ENCODE measurements at regions not wholly inside any gene's neighbourhood (a gene's known extent, or its start where the extent isn't known, plus 50 kb on each side); places are given as distances from the start of the nearest gene placed in this dataset.

DNA sequence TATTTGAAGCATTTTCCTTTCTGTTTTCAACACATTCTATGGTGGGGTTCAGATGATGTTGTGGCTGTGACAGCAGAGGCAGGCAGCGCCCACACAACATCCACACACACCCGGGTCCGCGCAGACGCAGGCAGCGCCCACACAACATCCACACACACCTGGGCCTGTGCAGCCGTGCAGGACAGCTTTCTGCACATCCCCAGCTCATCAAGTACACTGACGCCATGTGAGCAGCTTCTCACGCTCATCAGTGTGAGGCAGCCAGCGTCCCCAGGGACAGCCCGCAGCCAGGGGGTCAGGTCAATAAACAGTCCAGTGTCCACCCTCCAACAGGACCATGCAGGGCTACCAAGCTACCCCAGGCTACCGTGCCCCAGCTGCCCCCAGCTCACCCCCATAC is 272.8 kb upstream of the TCERG1L start:
- Mint-ChIP-seq H3K9me3 (ENCODE audit: unreplicated experiment) (peaks cover 35% of the 10 kb centered on the region), H3K27ac (ENCODE audit: unreplicated experiment) (no peak overlapping the region), H3K4me1 (ENCODE audit: unreplicated experiment) (no peaks in the 10 kb centered on the region), H3K36me3 (ENCODE audit: unreplicated experiment) (no peaks in the 10 kb centered on the region), H3K4me3 (ENCODE audit: unreplicated experiment) (no peak overlapping the region), H3K27me3 (ENCODE audit: unreplicated experiment) (no peaks in the 10 kb centered on the region)
- TF ChIP-seq, protein P1, sequence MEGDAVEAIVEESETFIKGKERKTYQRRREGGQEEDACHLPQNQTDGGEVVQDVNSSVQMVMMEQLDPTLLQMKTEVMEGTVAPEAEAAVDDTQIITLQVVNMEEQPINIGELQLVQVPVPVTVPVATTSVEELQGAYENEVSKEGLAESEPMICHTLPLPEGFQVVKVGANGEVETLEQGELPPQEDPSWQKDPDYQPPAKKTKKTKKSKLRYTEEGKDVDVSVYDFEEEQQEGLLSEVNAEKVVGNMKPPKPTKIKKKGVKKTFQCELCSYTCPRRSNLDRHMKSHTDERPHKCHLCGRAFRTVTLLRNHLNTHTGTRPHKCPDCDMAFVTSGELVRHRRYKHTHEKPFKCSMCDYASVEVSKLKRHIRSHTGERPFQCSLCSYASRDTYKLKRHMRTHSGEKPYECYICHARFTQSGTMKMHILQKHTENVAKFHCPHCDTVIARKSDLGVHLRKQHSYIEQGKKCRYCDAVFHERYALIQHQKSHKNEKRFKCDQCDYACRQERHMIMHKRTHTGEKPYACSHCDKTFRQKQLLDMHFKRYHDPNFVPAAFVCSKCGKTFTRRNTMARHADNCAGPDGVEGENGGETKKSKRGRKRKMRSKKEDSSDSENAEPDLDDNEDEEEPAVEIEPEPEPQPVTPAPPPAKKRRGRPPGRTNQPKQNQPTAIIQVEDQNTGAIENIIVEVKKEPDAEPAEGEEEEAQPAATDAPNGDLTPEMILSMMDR (IDR thresholded peaks at IDR 0.05) = no peak
- no peak for DNase-seq (ENCODE audit: extremely low spot score, unreplicated experiment)

DNA sequence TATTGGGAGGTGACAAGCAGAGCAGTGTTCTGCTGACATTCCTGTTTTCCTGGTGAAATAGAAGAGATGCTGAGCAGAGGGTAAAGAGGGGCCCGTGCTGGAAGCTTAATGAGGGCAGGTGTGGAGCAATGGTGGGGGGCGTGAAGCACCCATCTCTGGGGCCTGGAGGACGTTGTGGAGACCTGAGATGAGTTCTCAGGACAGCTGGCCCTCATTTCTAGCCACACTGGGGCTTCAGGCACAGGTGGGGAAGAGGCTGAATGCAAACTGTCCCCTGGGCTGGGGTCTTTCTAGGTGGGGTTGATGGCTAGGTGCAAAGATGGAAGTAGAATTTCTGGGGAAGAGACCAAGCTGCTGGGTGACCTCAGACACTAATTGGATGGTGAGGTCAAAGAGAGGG is 274.2 kb upstream of the TCERG1L start:
- Mint-ChIP-seq H3K9me3 (ENCODE audit: unreplicated experiment) (peaks cover 35% of the 10 kb centered on the region), H3K36me3 (ENCODE audit: unreplicated experiment) (no peaks in the 10 kb centered on the region), H3K4me1 (ENCODE audit: unreplicated experiment) (no peaks in the 10 kb centered on the region), H3K4me3 (ENCODE audit: unreplicated experiment) (no peak overlapping the region), H3K27me3 (ENCODE audit: unreplicated experiment) (no peaks in the 10 kb centered on the region), H3K27ac (ENCODE audit: unreplicated experiment) (no peak overlapping the region)
- DNase-seq (ENCODE audit: extremely low spot score, unreplicated experiment) = no peak
- TF ChIP-seq, protein P1 (IDR thresholded peaks at IDR 0.05) = no peak

DNA sequence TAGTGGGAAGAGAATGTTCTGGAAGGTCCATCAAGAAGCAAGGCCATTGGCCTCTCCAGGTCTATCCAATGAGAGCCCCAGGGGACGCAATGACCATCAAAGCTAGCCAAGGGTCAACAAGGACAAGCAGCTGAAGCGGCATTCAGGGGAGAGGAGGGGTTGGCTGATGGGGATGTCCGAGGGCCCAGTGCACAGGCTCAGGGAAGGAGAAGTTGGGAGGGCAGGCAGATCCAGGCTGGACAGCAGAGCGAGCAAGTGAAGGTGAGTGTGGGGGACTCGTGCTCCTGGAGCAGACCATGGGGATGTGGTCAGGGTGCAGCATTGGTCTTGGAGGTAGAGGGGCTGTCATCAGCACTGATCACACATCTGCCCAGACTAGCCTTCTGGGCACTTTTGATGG is 275.4 kb upstream of the TCERG1L start:
- Mint-ChIP-seq H3K4me1 (ENCODE audit: unreplicated experiment) (no peaks in the 10 kb centered on the region), H3K27me3 (ENCODE audit: unreplicated experiment) (no peaks in the 10 kb centered on the region), H3K9me3 (ENCODE audit: unreplicated experiment) (peaks cover 36% of the 10 kb centered on the region), H3K36me3 (ENCODE audit: unreplicated experiment) (no peaks in the 10 kb centered on the region), H3K4me3 (ENCODE audit: unreplicated experiment) (no peak overlapping the region), H3K27ac (ENCODE audit: unreplicated experiment) (no peak overlapping the region)
- DNase-seq (ENCODE audit: extremely low spot score, unreplicated experiment) = no peak
- TF ChIP-seq, protein P1 (IDR thresholded peaks at IDR 0.05) = no peak

DNA sequence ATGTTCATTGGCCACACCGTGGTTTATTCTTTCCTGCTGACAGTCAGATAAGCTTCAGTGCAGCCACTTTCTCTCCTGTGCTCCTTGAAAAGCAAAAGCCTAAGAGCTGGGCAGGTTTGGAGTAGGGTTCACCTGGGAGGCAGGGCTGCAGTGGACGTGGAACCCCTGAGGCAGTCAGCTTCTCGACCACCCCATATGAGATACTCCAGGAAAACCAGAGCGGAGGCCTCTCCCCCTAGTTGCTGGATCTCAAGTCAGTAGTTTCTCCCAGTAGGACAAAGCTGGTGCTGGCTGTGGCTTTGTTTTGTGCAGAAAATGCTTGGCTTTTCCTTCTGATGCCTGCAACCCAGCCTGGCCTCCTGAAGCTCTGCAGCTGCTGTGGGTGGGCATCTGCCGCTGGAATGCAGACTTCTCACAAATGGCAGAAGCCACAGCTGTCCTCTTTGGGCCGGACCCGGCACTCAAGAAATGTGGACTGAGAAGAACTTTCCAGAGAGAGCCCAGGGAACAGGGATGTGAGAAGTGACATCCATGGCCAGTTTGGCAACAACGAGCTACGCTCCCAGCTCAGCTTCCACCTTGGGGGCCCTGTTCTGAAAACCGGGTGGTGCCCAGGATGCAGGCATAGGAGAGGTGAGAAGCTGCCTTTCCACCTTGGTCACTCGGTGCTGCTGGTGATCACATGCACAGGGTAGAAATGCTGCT is 276.6 kb upstream of the TCERG1L start:
- Mint-ChIP-seq H3K27ac (ENCODE audit: unreplicated experiment) (no peak overlapping the region), H3K9me3 (ENCODE audit: unreplicated experiment) (peaks cover 33% of the 10 kb centered on the region), H3K4me1 (ENCODE audit: unreplicated experiment) (no peaks in the 10 kb centered on the region), H3K27me3 (ENCODE audit: unreplicated experiment) (no peaks in the 10 kb centered on the region), H3K4me3 (ENCODE audit: unreplicated experiment) (no peak overlapping the region), H3K36me3 (ENCODE audit: unreplicated experiment) (no peaks in the 10 kb centered on the region)
- TF ChIP-seq, protein P1 (IDR thresholded peaks at IDR 0.05) = no peak
- no peak for DNase-seq (ENCODE audit: extremely low spot score, unreplicated experiment)

DNA sequence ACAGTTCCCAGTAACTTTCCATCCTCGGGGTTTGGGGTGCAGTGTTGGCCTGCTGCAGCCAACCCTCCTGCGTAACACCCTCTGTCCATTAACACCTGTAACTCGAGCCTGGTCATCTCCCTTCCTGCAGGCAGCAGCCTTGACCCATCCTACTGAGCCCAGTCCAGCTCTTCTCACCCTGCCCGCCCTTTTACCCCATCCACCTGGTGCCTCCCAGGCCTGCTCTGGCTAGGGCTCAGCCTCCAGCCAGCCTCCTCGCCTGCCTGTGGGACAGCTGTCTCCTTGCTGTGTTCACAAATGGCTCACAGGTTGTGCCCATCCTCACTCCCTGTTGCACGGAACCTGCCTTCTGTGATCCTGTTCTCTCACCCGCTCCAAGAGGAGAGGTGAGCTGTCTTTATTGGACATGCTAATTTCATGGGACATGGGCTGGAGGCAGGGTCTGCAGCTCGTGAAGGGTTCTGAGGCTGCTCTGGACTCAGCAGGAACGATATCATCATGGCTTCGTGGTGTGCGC is 277.2 kb upstream of the TCERG1L start:
- peaks cover 33% of the 10 kb centered on the region for H3K9me3 Mint-ChIP-seq (ENCODE audit: unreplicated experiment)
- H3K27me3 Mint-ChIP-seq (ENCODE audit: unreplicated experiment) = no peaks in the 10 kb centered on the region
- no peak for DNase-seq (ENCODE audit: extremely low spot score, unreplicated experiment)
- TF ChIP-seq, protein P1 (IDR thresholded peaks at IDR 0.05) = no peak
- H3K4me1 Mint-ChIP-seq (ENCODE audit: unreplicated experiment) = no peaks in the 10 kb centered on the region
- no peak overlapping the region for H3K4me3 Mint-ChIP-seq (ENCODE audit: unreplicated experiment)
- H3K27ac Mint-ChIP-seq (ENCODE audit: unreplicated experiment) = no peak overlapping the region
- H3K36me3 Mint-ChIP-seq (ENCODE audit: unreplicated experiment) = no peaks in the 10 kb centered on the region

All from osteocyte (in vitro differentiated cells).